ENCODE measurements at regions not wholly inside any gene's neighbourhood (a gene's known extent, or its start where the extent isn't known, plus 50 kb on each side); places are given as distances from the start of the nearest gene placed in this dataset.

DNA sequence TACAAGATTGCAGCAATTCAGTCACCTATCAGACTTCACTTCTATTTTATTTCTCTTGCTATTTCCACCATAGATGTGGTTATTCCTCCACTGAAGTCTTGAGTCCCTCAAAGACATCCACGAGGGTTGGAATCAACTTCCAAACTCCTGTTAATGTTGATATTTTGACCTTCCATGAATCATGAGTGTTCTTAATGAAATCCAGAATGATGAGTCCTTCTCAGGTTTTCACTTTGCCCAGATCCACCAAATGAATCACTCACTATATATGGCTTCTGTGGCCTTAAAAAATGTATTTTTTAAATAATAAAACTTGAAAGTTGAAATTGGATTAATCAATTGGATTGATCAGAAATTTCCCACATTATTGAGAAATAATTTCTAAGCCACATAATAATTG is 1821.0 kb downstream of the EFNA5 start:
- DNase-seq = no peak

DNA sequence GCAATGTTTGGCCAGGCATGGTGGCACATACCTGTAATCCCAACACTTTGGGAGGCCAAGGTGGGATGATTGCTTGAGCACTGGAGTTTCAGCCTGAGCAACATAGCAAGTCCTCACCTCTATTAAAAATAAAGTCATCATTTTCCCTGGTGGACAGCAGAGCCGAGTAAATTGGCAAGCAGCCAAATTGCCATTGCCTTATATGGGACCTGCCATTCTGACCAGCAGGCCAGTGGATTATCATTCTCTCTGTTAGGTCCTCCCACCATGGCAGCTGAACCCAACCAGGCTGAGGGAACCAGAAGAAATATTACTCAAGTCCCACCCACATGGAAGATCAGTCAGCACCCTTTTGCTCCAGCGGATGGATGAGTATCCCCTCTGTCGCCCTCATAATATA is 1829.9 kb downstream of the EFNA5 start:
- DNase-seq = no peak

DNA sequence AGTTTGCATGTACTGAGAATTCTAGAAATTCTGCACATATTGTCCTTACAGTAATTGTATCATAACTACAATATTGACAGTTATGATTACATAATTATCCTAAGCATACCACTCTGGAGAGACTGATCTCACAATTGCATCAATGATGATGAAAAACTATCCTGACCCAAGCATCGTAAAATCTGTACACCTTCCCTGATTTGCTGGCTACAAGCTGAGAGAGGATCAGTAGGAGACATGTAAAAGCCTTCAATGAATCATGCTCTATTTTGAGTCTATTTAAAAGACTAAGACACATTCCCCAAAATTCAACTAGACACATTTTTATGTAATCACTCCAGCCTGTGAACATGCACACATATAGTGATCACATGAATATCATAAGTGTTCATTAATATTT is 1833.8 kb downstream of the EFNA5 start:
- DNase-seq = no peak

DNA sequence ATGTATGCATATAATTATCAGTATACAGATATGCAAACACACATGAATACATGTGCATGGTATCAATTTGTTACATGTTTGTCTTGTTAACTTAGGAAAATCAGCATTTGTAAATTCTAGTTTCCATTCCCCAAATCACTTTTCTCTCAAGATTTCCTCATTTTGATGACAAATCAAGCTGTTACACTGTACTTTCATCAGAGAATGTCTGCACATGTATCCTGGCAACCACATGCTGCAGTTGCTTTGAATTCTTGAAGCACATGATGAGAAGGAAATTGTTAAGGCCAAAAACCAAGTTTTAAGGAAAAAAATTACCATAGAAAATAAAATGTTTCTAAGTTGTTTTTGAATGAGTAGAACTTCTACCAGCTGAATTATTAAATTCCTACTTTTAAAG is 1834.5 kb downstream of the EFNA5 start:
- no peak for DNase-seq

DNA sequence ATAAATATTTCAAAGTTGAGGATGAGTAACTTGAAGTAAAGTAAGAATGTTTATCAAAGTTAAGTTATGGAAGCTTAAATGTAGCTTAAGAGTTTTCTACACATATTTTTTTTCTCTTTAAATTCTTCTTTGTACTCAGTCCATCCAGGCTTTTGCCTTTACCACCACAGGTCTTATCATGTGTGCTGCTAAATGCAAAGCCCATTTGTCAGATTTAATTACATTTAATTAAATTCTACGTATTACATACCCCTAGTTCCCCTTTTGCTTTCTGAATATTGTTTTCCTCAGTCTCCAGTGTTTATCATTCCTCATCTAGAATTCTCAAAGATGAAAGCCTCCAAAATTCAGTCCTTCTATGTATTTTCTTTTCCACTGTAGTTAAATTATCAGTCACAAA is 1841.9 kb downstream of the EFNA5 start:
- DNase-seq = no peak

DNA sequence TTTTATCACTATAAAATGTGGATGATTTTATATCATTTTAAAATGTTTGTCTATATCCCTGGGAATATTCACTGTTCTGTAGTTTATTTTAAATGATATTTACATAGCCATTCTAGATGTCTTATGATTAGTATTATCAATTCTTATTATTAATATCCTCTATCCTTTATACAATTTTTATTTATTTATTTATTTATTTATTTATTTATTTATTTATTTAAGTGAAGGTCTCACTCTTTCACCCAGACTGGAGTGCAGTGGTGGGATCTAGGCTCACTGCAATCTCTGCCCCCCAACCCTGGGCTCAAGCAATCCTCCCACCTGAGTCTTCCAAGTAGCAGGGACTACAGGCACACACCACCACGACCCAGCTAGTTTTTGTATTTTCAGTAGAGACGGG is 1848.9 kb downstream of the EFNA5 start:
- DNase-seq = no peak

DNA sequence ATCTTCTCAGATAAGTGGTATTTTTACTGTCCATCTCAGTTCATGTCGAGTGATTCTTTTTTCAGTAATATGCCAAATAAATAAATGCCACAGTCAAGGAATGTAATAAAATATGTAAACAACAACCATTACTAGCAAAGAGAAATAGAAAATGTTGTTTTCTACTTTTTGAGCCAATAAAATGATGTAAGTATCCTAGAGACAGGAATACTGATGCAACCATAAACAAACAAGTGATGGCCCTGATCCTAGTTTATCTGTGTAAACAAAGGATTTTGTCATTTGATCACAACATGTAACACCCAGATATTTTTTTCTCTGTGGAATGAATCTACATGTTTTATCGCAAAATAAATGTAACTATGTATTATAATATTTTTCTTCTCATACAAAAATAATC is 1852.8 kb downstream of the EFNA5 start:
- no peak for DNase-seq

DNA sequence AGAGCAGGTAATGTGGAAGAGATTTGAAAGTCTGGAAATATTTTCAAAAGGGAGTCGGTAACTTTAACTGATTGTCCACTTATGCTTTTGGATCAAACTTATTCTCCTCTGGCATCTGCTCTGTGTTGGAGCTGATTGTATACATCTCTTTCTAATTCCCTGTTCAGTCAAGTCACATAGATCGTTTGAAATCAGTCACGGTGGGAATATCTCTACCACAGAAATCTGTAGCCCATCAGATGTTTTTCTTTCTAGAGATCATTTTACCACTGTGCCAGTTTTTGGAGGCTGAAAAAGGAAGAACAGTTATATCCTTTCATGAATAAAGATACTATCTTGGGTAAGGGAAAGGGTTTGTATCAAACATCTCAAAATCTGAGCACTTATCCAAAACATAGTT is 1853.3 kb downstream of the EFNA5 start:
- DNase-seq = no peak

DNA sequence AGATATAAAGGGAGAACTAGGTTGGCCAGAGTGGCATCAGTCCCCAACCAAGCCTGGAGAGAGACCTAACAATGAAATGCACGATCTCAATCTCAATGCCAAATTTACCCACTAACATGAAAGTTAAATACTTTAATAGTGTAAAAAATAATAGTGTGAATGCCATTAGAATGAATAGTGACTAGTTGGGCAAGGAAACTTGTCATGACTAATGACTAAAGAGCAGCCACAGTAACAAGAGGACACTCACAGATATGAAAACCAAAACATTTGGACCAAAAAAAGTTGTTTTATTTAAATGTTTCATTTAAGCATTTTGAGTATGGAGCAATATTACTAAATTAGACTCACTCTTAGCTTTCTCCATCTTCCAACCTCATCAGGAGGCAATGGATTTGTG is 1853.8 kb downstream of the EFNA5 start:
- no peak for DNase-seq

DNA sequence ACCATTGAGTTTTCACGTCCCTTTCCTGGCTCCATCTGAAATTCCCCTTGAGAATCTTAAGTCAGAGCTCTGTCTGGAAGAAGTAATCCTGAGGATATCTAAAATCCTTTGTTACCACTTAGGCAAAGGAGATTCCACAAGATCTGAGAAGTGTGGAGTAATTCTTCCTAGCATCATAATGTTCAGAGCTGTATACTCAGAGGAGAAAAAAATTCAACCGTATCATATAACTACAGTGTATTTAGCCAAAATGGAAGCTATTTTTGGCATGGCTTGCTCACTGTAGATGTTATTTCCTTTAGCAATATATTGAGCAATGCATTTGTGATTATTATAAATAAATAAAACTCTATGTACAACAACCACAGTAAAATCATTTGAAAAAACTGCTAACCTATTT is 1858.4 kb downstream of the EFNA5 start:
- DNase-seq = no peak

DNA sequence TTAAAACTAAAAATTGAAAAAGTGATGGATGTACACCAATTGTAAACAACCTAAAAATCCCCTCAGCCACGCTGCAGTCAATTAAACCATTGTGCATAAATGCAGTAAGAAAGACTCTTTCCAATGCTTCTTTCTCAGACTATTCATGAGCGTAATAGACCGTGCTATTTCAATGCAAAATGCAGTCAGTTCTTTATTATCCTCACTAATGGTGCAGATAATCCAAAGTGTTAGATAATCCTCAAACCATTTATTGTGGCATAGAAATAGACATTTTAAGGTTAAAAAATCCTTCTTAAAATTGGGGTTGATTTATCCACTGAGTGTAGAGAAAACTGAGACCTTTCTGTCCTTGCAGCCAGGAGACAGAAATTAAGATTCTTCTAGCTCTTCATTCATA is 1862.8 kb downstream of the EFNA5 start:
- no peak for DNase-seq

DNA sequence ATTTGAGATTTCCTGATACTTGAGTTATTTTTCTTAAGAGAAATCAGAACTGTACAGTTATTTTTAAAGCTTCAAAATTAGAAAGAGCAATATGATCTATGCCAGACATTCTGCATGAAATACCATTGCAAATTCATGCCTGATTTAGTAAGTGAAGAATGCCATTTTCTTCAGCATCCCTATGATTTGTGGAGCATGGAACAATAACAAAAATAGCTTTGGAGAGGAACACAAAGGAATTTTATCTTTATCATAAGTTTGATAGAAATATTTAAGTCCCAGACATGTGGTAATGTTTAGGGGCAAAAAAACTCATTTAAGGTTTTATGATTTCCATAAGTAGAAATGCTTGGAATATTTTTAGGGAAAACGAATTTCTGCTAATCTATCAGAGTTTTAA is 1863.4 kb downstream of the EFNA5 start:
- DNase-seq = no peak

DNA sequence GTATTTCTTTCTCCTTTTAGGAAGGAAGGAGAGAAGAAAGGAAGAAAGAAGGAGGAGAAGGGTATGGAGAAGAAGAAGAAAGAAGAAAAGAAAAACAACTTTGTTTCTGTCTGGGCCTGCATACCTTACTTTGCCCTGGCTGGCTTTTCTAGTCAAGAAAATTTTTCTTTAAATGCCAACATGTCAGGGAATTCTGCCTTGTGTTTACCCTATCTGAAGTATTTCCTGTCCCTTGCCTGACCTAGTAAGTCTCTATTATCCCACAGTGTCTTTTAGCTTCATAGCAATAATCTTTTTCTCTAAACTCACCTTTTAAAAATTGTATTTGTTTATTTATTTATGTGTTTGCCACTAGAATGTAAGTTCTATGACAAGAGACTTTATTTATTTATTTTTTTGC is 1864.1 kb downstream of the EFNA5 start:
- no peak for DNase-seq

DNA sequence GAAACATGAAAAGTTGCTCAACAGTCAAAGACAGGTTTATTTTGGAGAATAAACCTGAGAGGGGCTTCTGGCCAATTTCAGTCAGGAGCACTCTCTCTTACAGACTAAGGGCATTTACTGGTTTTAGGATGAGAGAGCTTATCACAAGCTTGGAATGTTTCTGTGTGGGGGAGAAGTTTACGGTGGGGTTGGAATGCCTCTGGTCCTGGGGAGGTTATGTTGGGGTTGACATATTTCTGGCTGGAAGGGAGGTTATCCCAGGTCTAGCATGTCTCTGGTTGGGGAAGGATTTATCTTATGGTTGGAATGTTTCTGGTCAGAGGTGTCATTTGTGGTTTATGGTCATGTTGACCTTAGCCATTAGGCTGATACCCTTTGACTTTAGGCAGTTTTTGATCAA is 1867.3 kb downstream of the EFNA5 start:
- DNase-seq = no peak

DNA sequence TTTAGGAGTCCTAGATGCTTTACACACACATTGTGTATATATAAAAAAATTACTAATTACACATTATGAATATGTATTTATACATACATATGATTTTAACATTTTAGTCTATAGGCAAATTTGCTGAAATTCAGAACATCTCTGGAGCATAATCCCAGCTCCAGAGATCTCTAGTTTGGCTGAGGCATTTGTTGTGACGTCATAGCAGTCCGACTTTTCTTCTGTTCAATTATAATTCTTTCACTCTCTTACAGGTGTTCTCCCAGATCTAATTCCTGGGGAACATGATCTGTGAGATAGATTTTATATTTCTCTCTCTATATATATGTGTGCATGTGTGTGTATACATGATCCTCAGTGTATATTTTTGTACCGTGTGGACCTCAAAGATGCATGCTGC is 1876.2 kb downstream of the EFNA5 start:
- no peak for DNase-seq

DNA sequence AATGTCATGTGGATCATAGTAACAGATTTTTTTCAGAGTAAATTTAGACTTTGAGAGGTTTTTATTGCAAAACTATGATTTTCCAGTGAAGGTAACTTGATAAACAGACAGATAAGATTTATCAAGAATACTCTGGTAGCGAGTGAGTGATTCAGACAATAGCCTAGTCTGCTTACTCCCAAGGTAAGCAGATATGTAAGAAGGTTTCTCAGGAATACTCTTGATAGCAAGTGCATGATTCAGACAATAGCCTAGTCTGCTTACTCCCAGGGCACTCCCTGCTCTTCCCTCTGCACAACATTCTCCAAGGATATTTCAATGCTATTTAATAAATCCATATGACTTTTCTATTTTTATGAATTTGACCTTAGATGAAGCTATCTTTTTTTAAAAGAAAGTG is 1881.5 kb downstream of the EFNA5 start:
- no peak for DNase-seq

DNA sequence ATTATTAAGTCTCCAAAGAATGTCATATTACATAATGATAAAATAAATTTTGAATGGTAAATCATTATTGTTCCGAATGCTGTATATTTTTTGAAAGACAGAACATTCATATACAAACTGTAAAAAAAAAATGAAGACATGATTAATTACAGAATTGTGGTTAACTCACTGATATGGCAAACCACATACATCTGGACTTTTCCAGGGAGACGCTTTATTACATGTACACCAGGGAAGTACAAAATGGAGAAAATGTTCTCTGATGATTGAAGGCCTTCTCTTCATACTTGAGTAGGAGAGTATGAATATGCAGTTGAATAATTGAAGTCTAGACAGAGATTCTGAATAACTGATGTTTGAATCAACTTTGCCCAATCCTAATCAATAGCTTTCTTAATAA is 1886.9 kb downstream of the EFNA5 start:
- no peak for DNase-seq

DNA sequence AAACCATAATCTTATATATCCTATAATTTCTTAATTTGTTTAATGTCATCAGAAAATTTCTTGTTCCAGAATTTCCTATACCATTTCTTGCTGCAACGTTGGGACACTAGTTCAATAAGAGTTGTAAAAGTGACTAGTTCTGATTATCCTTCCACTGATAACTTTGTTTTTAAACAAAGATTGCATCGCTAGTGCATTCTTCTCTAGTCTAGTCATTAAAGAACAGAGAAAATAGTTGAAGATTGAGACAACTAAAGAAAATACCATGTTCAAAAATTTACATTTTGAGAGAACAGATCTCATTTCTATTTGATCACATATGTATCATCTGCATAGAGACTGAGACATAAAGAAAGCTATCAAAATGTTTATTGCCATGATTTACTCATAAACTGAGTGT is 1888.2 kb downstream of the EFNA5 start:
- DNase-seq = no peak

DNA sequence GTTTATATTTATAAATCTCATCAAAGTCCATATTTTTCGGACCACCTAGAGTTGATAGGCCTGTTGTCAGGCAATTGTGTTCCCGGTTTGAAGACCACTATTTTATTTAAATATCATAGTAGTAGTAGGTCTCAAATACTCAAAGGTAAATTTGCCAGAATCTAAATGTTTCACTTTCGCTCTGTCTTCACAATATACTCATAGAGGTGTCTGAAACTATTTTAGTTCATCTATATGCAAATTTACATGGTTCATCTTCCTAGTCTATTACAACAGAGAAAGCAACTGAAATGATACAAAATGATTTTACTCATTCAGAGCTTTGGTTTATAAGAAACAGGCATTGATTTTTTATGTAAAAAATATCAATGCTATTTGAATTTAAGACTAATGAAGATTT is 1897.5 kb downstream of the EFNA5 start:
- DNase-seq = no peak

DNA sequence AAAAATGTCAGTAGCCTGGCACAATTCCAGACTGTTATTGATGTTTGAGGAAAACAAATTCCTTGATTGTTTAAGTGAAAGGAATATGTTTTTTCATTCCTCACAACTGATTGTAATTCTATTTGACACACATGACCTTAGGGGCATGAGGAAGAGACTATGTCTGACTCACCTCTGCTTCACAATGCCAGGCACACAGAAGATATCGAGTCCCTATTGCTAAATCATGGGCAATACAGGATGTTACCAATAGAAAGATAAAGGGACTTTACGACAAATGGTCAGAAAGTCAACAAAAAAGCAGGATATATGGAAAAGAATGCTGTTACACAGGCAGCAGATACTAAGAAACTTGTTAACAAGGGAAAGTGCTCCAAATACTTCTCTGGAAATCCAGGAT is 1903.5 kb downstream of the EFNA5 start:
- no peak for DNase-seq

DNA sequence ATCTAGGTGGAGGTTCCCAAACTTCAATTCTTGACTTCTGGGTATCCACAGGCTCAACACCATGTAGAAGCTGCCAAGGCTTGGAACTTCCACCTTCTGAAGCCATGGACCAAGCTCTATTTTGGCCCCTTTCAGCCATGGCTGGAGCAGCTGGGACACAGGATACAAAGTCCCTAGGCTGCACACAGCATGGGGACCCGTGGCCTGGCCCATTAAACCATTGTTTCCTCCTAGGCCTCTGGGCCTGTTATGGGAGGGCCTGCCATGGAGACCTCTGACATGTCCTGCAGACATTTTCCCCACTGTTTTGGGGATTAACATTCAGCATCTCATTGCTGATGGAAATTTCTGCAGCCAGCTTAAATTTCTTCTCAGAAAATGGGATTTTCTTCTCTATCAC is 1908.0 kb downstream of the EFNA5 start:
- DNase-seq = no peak

DNA sequence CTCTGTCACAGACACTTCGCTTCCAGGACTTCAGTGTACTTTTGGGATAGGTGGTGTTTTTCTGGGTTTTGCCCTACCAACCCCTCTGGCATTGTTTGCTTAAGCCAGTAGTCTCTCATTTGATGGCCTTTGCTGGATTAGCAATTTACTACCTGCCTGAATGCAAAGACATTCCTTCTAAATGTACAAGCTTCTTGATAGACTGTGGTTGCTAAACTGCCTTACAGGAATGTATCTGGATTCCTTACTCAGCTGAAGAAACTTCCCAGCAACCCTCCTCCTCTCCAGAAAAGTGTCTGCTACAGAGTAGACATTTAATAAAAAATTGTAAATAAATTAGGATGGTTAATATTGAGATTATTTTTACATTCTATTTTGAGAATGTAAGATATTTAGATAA is 1916.7 kb downstream of the EFNA5 start:
- no peak for DNase-seq

DNA sequence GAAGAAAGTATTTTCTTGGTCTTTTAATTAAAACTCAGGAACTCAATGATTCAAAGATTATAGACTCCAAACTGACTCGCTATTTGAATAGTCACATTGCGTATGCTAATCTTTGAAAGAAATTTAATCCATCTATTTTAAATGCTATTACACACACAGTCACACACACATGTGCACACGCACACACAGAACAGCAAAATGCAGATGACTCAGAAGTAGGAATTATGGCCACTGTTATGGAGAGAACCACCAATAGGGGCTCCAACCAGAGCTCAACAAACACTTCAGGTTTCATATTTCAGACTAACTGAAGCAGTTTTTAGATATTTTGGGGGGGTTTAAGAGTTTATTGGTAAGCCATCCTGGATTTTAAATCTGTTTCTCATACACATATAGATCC is 1917.9 kb downstream of the EFNA5 start:
- no peak for DNase-seq

DNA sequence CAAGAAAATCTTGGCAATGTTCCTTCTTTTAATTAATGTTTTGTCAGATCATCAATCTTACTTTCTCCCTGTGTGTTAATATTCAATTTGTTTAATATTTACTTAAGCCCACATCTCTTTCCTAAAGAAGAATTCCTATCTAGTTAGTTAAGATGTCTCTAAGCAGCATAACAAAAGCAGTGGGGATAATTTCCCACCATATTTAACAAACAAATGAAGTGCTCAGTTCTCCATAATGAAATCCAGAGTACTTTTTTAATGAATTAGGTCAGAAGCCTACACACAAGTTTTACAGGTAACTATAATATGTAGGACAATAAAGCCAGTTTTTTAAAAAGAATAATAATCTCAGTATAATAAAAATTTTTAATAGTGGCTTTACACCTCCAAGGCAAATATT is 1918.8 kb downstream of the EFNA5 start:
- no peak for DNase-seq

DNA sequence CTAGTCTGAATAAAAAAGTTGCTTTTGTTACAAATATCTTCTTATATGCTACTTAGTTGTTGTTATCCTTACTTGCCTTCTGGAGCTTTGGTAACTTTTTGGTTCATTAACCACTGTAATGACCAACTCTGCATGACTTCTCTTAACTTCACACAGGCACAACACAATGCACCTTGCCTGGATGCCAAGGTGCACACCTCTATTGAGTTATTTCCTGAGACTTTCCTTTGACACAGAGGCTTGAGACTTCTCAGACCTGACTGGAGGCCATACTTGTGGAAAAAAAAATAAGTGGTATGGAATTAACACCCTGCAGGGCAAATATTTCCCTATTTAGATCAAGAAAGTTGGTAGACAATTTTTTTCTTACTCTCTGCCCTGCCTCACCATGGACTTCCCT is 1925.6 kb downstream of the EFNA5 start:
- DNase-seq = no peak

DNA sequence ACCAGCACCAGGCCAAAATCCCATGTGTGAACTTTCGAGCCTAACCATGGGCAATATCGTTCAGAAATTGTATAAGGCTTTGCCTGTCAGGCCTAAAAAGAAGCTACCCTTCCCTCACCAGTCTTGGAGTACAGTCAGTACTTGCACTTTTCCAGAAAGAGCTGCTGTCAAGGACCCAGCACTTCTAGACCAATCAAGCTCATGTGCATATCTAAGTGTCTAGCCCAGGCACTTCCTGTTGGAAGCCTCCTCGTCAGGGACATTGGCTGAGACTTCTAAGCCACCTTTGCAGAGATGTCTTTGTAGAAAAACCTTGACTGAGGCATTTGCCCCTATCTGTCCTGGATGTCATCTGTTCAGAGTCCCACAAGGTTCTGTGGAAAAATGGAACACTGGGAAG is 1930.5 kb downstream of the EFNA5 start:
- DNase-seq = no peak

DNA sequence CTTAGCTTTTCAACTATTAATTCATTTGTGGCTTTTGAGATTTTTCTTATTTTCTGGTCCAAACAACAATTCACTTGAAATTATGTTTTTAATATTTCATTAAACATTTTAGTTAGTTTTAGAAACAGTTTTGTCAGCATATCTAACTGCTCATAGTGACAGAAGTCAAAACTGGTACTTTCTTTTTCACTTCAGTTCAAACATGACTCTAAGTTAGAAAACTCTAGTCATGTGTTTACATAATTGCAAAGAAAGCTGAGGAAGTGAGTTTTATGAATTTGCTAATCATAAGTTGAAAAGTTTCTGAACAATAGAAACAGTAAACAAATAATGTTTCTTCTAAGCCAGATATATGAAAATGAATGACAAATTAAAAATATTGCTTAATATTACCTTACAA is 1931.0 kb downstream of the EFNA5 start:
- DNase-seq = no peak
